ENCODE measurements at regions not wholly inside any gene's neighbourhood (a gene's known extent, or its start where the extent isn't known, plus 50 kb on each side); places are given as distances from the start of the nearest gene placed in this dataset.

- H3K36me3 ChIP-seq (ENCODE audit: control insufficient read depth, insufficient read depth, low read length), result no peaks in the 10 kb centered on the region
- H3K27me3 ChIP-seq (replicated peaks; ENCODE audit: control insufficient read depth, insufficient read depth, low read length), result no peaks in the 10 kb centered on the region
- DNase-seq (ENCODE audit: extremely low read depth, insufficient read length), result no peak
- H3K4me3 ChIP-seq (replicated peaks; ENCODE audit: low read depth, low read length), result no peak overlapping the region
- no peak for TF ChIP-seq CTCF (IDR thresholded peaks at IDR 0.05; ENCODE audit: insufficient read depth, low read length, poor library complexity, severe bottlenecking)
Observed at GRCh38 chr14:28911521-28911920, 144.9 kb downstream of the FOXG1 start.

- no peaks in the 10 kb centered on the region for H3K36me3 ChIP-seq (ENCODE audit: control insufficient read depth, insufficient read depth, low read length)
- H3K27me3 ChIP-seq (replicated peaks; ENCODE audit: control insufficient read depth, insufficient read depth, low read length), result no peaks in the 10 kb centered on the region
- no peak for TF ChIP-seq CTCF (IDR thresholded peaks at IDR 0.05; ENCODE audit: insufficient read depth, low read length, poor library complexity, severe bottlenecking)
- DNase-seq (ENCODE audit: extremely low read depth, insufficient read length), result no peak
- H3K4me3 ChIP-seq (replicated peaks; ENCODE audit: low read depth, low read length), result no peak overlapping the region
Observed at GRCh38 chr14:28913056-28913455, 146.5 kb downstream of the FOXG1 start.

- DNase-seq (ENCODE audit: extremely low read depth, insufficient read length), result no peak
- no peaks in the 10 kb centered on the region for H3K27me3 ChIP-seq (replicated peaks; ENCODE audit: control insufficient read depth, insufficient read depth, low read length)
- TF ChIP-seq CTCF (IDR thresholded peaks at IDR 0.05; ENCODE audit: insufficient read depth, low read length, poor library complexity, severe bottlenecking), result no peak
- H3K36me3 ChIP-seq (ENCODE audit: control insufficient read depth, insufficient read depth, low read length), result no peaks in the 10 kb centered on the region
- no peak overlapping the region for H3K4me3 ChIP-seq (replicated peaks; ENCODE audit: low read depth, low read length)
Observed at GRCh38 chr14:28926122-28926521, 159.5 kb downstream of the FOXG1 start.

- Histone ChIP-seq H3K36me3 (ENCODE audit: control insufficient read depth, insufficient read depth, low read length) (no peaks in the 10 kb centered on the region), H3K27me3 (replicated peaks; ENCODE audit: control insufficient read depth, insufficient read depth, low read length) (no peaks in the 10 kb centered on the region), H3K4me3 (replicated peaks; ENCODE audit: low read depth, low read length) (no peak overlapping the region)
- no peak for DNase-seq (ENCODE audit: extremely low read depth, insufficient read length)
- TF ChIP-seq CTCF (IDR thresholded peaks at IDR 0.05; ENCODE audit: insufficient read depth, low read length, poor library complexity, severe bottlenecking), result no peak
Observed at GRCh38 chr14:28931999-28932398, 165.4 kb downstream of the FOXG1 start.

GRCh38 chr14:28936601-28937000 is 170.0 kb downstream of the FOXG1 start:
- H3K27me3 ChIP-seq (replicated peaks; ENCODE audit: control insufficient read depth, insufficient read depth, low read length), result no peaks in the 10 kb centered on the region
- H3K36me3 ChIP-seq (ENCODE audit: control insufficient read depth, insufficient read depth, low read length), result no peaks in the 10 kb centered on the region
- H3K4me3 ChIP-seq (replicated peaks; ENCODE audit: low read depth, low read length), result no peak overlapping the region
- DNase-seq (ENCODE audit: extremely low read depth, insufficient read length), result no peak
- TF ChIP-seq CTCF (IDR thresholded peaks at IDR 0.05; ENCODE audit: insufficient read depth, low read length, poor library complexity, severe bottlenecking), result no peak

- H3K36me3 ChIP-seq (ENCODE audit: control insufficient read depth, insufficient read depth, low read length), result no peaks in the 10 kb centered on the region
- TF ChIP-seq CTCF (IDR thresholded peaks at IDR 0.05; ENCODE audit: insufficient read depth, low read length, poor library complexity, severe bottlenecking), result no peak
- H3K4me3 ChIP-seq (replicated peaks; ENCODE audit: low read depth, low read length), result no peak overlapping the region
- no peak for DNase-seq (ENCODE audit: extremely low read depth, insufficient read length)
- H3K27me3 ChIP-seq (replicated peaks; ENCODE audit: control insufficient read depth, insufficient read depth, low read length), result no peaks in the 10 kb centered on the region
Observed at GRCh38 chr14:28941758-28942157, 175.2 kb downstream of the FOXG1 start.
